Vagina (tissue), 2 donors: ENCODE measurements at regions not wholly inside any gene's neighbourhood (a gene's known extent, or its start where the extent isn't known, plus 50 kb on each side); places are given as distances from the start of the nearest gene placed in this dataset.

Experiments
- DNase-seq, 2 donors: peaks; one replicate each; pipeline ENCODE4 v3.0.0-alpha.2; 2017; ENCODE audit errors: extremely low spot score in 2 of 2
- H3K27ac ChIP-seq: fragments of 200-600 bp; sonication (generic); one replicate; pipeline ENCODE4 v1.5.1; 2019
- H3K27me3 ChIP-seq: fragments of 200-600 bp; sonication (generic); one replicate; pipeline ENCODE4 v1.5.1; 2019
- H3K36me3 ChIP-seq, 2 donors: fragments of 200-600 bp; sonication (generic); one replicate each; pipeline ENCODE4 v1.5.1; 2017 to 2019
- H3K4me1 ChIP-seq: fragments of 200-600 bp; sonication (generic); one replicate; pipeline ENCODE4 v1.5.1; 2019
- H3K4me3 ChIP-seq, 2 donors: fragments of 200-600 bp; sonication (generic); 1 replicate in 1 of 2; 2 replicates in 1 of 2; pipeline ENCODE4 v1.5.1; 2016 to 2019
- H3K9me3 ChIP-seq: fragments of 200-600 bp; sonication (generic); one replicate; pipeline ENCODE4 v1.5.1; 2019
- CTCF ChIP-seq, 3 experiments: fragments of 450-650 bp in 2 of 3; fragments of 200-600 bp in 1 of 3; sonication (generic) in 1 of 3; IDR thresholded peaks; one replicate each; pipeline ENCODE4 v1.5.1; 2017 to 2019; ENCODE audit warnings: antibody characterized with exemption in 3 of 3, mild to moderate bottlenecking in 2 of 3, moderate library complexity in 2 of 3
- POLR2A ChIP-seq, 2 donors: fragments of 450-650 bp; IDR thresholded peaks; one replicate each; pipeline ENCODE4 v1.6.1; 2017; ENCODE audit warnings: antibody characterized with exemption in 2 of 2, mild to moderate bottlenecking in 2 of 2, moderate library complexity in 2 of 2
- POLR2AphosphoS5 ChIP-seq, 2 donors: sonication (generic); formaldehyde crosslinking; IDR thresholded peaks; one replicate each; pipeline ENCODE4 v1.9.0; 2017; ENCODE audit warnings: antibody characterized with exemption in 2 of 2, mild to moderate bottlenecking in 2 of 2, low read depth in 1 of 2; ENCODE audit not compliant: insufficient read depth in 1 of 2
- intact Hi-C: fragments of 100-400 bp; cut with DNase I; formaldehyde crosslinking; loops from one replicate; pipeline ENCODE4 v1.15.1; 2023

- Histone ChIP-seq H3K9me3 (no peaks in the 10 kb centered on the region), H3K27ac (no peak overlapping the region), H3K27me3 (peaks cover 6% of the 10 kb centered on the region), H3K36me3 (no peaks in the 10 kb centered on the region), H3K4me1 (peaks cover 15% of the 10 kb centered on the region), H3K4me3 (no peak overlapping the region)
- no peak for DNase-seq
- TF ChIP-seq POLR2A (IDR thresholded peaks at IDR 0.05) (no peak), POLR2AphosphoS5 (IDR thresholded peaks at IDR 0.05; ENCODE audit: insufficient read depth in 1 of 2, low read depth in 1 of 2) (no peak), CTCF (IDR thresholded peaks at IDR 0.05) (no peak)
- intact Hi-C loops = no loop called here
Measured at GRCh38 chr12:114480337-114481199, 74.6 kb upstream of the TBX5 start.

GRCh38 chr12:114479831-114480230 is 73.9 kb upstream of the TBX5 start:
- intact Hi-C loops = no loop called here
- no peaks in the 10 kb centered on the region for H3K36me3 ChIP-seq
- peaks cover 6% of the 10 kb centered on the region for H3K27me3 ChIP-seq
- no peak for DNase-seq
- H3K4me3 ChIP-seq = no peak overlapping the region
- no peak for TF ChIP-seq CTCF (IDR thresholded peaks at IDR 0.05)
- TF ChIP-seq POLR2AphosphoS5 (IDR thresholded peaks at IDR 0.05; ENCODE audit: insufficient read depth in 1 of 2, low read depth in 1 of 2) = no peak
- no peak for TF ChIP-seq POLR2A (IDR thresholded peaks at IDR 0.05)
- H3K4me1 ChIP-seq = peaks cover 15% of the 10 kb centered on the region
- H3K27ac ChIP-seq = no peak overlapping the region
- no peaks in the 10 kb centered on the region for H3K9me3 ChIP-seq

- H3K27me3 ChIP-seq = peaks cover 6% of the 10 kb centered on the region
- no peak for TF ChIP-seq POLR2A (IDR thresholded peaks at IDR 0.05)
- TF ChIP-seq POLR2AphosphoS5 (IDR thresholded peaks at IDR 0.05; ENCODE audit: insufficient read depth in 1 of 2, low read depth in 1 of 2) = no peak
- TF ChIP-seq CTCF (IDR thresholded peaks at IDR 0.05) = no peak
- peaks cover 15% of the 10 kb centered on the region for H3K4me1 ChIP-seq
- H3K27ac ChIP-seq = no peak overlapping the region
- H3K36me3 ChIP-seq = no peaks in the 10 kb centered on the region
- no peak for DNase-seq
- H3K9me3 ChIP-seq = no peaks in the 10 kb centered on the region
- no peak overlapping the region for H3K4me3 ChIP-seq
- intact Hi-C loops = no loop called here
Measured at GRCh38 chr12:114478865-114479264, 72.9 kb upstream of the TBX5 start.

- no peaks in the 10 kb centered on the region for H3K36me3 ChIP-seq
- TF ChIP-seq POLR2A (IDR thresholded peaks at IDR 0.05) (no peak), CTCF (IDR thresholded peaks at IDR 0.05) (no peak), POLR2AphosphoS5 (IDR thresholded peaks at IDR 0.05; ENCODE audit: insufficient read depth in 1 of 2, low read depth in 1 of 2) (no peak)
Measured at GRCh38 chr12:114477989-114478395, 72.0 kb upstream of the TBX5 start.

GRCh38 chr12:114476159-114476558 is 70.2 kb upstream of the TBX5 start:
- no peak for DNase-seq
- H3K27me3 ChIP-seq = peaks cover 6% of the 10 kb centered on the region
- intact Hi-C loops = no loop called here
- no peak for TF ChIP-seq CTCF (IDR thresholded peaks at IDR 0.05)
- no peak for TF ChIP-seq POLR2AphosphoS5 (IDR thresholded peaks at IDR 0.05; ENCODE audit: insufficient read depth in 1 of 2, low read depth in 1 of 2)
- TF ChIP-seq POLR2A (IDR thresholded peaks at IDR 0.05) = no peak
- no peaks in the 10 kb centered on the region for H3K9me3 ChIP-seq
- H3K4me3 ChIP-seq = no peak overlapping the region
- no peaks in the 10 kb centered on the region for H3K36me3 ChIP-seq
- peaks cover 15% of the 10 kb centered on the region for H3K4me1 ChIP-seq
- H3K27ac ChIP-seq = no peak overlapping the region

More at GRCh38 chr12:114477989-114478395, 72.0 kb upstream of the TBX5 start:
- intact Hi-C loops = no loop called here
- Histone ChIP-seq H3K9me3 (no peaks in the 10 kb centered on the region), H3K4me1 (peaks cover 15% of the 10 kb centered on the region), H3K4me3 (no peak overlapping the region), H3K27ac (no peak overlapping the region), H3K27me3 (peaks cover 6% of the 10 kb centered on the region)
- no peak for DNase-seq
